HG03442 (cell line): ENCODE measurements at regions not wholly inside any gene's neighbourhood (a gene's known extent, or its start where the extent isn't known, plus 50 kb on each side); places are given as distances from the start of the nearest gene placed in this dataset.

Source experiments
- ATAC-seq: cut with Tn5 transposase; IDR thresholded peaks from one replicate; pipeline ENCODE4 v1.9.1; 2021; ENCODE audit warnings: mild to moderate bottlenecking, moderate library complexity; ENCODE audit not compliant: unreplicated experiment

DNA sequence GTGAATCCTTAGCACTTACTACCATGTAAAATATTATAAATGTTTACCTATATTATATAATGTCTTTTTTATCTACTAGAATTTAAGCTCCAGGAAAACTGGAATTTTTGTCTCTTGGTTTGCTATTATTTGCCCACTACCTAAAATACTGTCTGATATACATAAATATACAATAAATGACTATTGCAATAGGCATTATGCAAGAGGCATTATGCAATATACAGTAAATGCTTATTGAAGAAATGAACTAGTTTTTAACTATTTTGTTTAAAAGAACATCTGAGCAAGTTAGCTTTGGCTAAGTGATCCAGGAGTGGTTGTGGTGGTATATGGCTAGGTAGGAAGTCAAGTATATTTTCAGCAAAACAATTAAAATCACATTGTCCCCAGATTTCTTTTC lies 640.2 kb upstream of the PKN2 start:
- no peak for ATAC-seq

DNA sequence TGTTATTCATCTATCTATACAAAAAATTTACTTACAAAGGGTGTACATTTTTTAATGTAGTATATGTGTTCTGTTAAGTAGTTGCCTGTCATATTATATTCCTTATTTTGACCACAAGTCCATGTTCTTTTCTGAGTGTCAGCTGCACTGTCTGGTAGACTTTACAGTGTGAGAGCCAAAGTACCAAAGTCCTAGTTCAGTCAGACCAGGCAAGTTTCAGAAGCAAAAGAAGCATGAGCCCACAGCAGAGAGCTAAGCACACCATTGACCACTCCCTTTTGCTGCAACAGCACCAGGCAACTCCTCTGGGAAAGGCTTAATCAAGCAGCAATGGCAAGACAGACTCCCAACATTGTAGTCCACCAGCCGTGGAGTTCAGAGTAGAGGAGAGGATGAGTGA lies 631.9 kb upstream of the PKN2 start:
- ATAC-seq, result no peak

DNA sequence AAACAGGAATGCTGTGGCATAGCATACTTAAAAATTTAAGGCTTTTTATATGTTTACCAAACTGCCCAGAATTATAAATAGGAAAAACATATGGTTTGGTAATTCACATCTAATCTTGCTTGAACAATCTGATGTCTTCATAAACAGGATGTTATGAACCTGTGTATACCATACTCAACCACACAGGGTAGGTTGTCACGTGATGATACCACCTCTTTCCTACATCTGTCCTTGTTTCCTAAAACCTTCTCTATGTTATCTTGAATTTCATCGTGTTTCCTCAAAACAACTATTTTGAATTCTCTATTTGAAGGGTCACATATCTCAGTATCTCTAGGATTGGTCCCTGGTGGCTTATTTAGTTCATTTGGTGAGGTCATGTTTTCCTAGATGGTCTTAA lies 631.0 kb upstream of the PKN2 start:
- ATAC-seq, result no peak

DNA sequence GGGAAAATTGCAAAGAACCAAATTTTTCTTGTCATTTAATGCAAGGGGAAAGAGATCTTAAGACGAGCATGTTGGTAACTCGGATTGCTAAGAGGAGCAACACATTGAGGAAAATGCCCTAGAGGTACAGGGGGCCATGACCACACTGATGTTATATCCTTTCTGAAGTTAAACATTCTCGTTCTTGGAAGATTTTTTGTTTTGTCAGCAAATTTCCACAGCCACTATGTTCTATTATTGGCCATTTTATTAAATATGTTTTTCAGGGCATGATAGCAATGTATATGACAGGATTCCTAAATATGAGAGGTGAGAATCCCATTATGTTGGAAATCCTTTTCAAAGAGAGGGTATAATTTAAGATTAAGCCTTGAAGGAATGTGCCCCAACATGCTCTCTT lies 627.2 kb upstream of the PKN2 start:
- no peak for ATAC-seq

DNA sequence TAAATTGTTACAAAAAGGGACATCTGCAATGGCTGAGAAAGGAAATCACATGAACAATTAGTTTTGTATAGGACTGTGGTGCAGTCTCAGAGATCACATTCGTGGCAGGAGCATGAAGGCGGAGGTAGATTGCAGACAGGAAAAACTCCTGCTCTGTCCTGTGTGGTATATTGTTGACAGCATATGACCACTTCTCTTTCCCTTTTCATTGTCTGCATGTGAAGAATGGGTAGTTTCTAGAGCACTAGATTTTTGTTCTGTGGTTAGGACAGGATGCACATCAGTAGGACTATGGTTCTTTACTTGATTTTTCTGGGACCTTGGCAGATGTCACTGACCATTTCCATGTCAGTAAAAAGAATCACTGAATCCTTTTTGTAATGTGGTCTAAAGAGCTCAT lies 625.9 kb upstream of the PKN2 start:
- ATAC-seq, result no peak

DNA sequence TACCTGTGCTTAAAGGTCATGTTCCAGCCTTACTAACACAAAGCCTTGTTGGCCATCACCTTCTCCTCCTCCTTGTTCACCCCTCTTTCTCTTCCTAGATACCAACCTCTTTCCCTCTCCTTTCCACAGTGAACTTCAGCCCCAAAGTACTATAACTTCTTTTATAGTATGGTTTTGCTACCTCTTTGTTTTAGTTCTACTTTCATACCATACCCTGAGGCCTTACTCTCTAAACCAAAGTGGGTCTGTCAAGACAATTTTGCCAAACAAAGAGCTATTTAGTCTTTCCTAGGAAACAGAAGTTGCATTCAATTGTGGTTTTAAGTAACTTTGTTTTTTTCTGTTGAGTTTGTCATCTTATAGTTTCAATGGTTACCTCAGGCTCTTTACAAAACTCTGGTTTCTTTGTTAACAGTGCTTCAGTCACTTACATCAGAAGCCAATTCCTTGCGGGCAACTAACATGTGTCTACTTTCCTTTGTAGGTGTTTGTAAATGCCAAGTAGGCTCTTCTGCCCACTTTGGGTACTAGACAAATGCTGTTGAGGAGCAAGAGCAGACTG lies 623.9 kb upstream of the PKN2 start:
- ATAC-seq, result no peak

DNA sequence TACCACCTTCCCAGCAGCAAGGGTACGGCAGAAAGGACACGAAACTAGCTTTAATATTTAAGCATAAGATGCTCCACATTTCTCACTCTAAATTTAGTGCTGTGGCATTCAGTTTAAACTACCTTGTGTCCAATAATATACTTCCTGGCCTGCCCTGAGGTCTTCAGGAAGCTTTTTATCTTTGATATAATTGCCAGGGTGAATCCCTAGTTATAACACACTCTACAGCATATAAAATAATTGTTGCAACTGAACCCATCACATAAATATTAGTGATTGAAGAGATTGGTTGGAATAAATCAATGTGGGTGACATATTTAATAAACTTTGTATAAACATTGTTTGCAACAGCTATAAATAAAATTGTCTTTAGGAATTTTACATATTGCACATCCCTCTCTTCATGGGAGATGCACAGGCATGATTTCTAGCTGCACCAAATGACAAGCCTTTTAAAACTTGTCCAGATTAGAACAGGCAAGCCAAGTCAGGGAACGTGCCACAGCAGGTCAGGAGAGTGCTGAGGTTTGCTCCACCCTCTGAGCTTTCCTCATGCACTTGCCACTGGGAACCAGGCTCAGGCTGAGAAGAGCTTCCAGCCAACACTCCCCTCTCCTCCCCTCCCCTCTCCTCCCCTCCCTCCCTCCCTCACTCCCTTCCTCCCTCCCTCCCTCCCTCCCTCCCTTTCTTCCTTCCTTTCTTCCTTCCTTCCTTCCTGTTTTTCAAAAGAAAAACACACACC lies 623.2 kb upstream of the PKN2 start:
- ATAC-seq, result no peak

DNA sequence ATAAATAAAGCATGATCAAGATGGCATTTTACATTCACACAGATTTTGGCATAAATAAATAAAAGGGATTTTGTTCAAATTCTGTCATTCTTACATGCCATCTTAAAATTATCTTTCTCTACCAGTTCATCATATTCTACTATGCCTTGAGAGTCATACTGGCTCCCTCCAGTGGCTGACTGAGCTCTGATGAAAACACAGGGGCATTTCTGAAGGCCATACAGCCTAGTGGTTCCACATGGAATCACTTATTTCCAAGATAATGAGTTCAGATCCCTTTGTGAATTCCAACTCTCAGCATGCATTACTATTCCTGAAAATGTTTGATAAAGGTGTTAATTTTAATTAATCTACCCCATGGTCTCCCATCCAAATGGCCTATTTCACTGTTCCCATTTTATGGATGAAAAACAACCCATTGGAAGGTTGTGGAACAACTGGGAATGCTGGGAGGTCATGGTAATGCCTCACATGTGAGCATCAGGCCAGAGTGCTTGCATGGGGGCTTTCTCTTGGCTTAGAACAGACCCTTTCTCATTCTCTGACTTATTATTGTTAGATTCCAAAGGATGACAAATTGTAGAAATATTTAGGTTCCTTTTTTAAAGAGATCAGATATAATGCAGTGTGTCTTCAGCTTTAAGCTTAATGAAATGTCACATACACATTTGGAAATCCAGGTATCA lies 622.4 kb upstream of the PKN2 start:
- ATAC-seq, result peak; percentile 67

DNA sequence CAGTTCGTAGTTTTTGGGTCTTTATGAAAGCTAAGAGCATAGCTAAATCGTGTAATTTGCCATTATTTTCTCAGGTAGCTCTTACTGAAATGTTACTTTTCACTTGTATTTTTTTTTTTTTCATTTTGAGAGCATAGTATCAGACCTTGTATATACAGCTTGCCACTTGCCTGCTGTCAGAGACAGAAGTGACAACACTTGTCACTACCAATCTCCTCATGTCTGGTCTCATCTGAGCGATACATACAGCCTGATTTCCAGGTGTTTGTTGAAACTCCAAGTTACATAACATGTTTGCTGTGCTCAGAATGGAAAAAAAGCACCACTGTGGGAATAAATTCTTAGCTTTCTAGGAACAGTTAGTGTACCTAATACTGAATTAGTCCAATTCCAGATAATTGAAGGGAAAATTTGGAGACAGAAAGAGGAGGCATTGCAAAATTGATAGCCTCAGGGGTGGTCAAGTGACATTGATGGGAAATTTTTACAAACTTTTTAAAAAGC lies 621.4 kb upstream of the PKN2 start:
- ATAC-seq, result no peak

DNA sequence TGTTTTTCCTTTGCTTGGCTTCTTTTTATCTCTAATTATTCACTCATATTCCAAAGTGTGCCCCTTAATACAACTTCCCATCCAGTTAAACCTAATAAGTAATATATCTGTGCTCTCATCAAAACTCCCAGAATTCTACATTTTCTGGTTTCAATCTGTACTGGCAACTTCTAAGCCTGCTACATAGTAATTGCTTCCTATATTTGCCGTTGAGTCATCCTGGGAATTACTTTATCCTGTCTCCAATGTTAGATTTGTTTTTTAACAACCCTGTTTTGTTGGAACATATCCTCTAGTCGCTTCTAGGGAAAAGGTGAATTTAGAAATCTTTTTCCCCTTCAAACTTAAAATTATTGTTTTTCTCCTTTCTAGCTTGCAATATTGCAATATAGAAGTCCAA lies 620.5 kb upstream of the PKN2 start:
- no peak for ATAC-seq

DNA sequence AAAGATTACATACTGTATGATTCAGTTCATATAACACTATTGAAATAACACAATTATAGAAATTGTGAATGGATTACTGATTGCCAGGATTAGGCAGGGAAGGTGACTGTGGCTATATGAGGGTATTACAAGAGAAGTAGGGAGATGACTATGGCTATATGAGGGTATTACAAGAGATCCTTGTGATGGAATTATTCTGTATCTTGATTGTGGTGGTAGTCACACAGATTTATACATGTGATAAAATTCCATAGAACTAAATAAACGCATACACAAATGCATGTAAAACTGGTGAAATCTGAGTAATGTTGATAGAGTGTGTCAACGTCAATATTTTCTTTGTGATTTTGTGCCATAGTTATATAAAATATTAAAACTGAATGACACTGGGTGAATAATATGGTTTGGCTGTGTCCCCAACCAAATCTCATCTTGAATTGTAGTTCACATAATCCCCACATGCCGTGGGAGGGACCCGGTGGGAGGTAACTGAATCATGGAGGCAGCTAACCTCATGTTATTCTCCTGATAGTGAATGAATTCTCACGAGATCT lies 615.6 kb upstream of the PKN2 start:
- ATAC-seq, result no peak

DNA sequence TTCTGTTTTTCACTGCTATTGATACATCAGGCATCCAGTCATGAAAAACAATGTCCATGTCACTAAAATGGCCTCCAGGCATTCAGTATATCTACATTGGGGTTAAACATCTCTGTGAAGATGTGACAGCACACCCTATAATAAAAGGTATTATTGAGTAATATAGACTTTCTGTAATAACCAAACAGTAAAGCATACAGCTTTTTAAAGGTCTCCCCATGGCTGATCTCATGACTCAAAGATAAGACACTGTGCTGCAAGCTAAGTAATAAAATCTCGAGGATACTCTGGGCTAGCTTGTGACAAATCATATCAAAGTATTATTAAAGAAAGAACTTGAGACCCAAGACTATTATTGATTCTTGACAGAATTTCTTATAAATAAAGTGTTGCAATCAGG lies 613.1 kb upstream of the PKN2 start:
- ATAC-seq, result no peak

DNA sequence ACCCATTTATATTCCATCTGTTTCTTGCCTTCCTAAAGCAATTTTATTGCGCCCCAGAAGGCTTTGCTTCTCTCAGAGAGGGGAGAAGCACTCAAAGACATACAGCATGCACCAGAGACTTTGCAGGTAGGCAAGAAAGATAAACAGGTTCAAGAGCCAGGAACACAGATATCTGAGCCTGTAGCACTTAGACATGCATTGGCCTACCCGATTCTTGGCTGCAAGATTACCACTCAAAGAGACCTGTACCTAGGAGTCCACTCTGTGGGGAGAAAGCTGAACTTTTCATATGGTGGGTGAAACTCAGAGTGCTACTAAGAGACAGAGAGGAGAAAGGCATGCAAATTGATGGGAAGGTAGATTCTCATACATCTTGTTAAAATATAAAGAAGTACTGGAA lies 609.4 kb upstream of the PKN2 start:
- no peak for ATAC-seq

DNA sequence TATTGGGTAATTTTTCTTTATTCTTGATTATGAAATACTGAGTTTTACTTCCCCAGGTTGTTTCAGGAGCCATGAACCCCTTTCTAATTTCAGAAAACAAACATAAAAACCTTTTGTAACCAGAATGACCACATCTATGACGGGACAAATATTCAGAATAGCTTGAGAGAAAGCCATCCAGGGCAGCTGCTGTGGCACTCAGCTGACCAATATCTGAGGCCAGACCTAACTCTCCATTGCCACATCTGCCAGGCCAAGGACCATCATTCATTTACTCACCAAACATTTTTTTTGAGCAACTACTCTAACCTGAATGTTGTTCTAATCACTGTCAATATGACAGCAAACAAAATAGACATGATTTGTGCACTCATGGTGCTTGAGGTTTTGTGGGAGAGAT lies 608.3 kb upstream of the PKN2 start:
- no peak for ATAC-seq

DNA sequence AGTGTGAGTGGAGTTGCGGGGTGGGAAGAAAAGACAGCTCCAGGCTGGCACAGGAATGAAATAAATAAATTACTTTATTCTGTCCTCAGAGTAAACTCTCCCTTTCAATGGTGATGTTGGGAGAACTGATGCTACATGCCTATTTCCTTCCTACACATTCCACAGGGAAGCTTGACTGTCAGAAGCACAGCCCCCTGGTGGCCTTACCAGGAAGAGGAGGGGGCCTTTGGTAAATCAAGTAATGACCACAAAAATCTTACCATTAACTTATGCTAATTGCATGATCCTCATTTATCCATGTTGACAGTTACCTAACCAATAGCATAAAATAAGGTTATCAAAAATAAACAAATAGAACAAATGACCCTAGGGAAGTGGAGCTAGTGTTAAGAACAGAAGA lies 605.0 kb upstream of the PKN2 start:
- ATAC-seq, result no peak

DNA sequence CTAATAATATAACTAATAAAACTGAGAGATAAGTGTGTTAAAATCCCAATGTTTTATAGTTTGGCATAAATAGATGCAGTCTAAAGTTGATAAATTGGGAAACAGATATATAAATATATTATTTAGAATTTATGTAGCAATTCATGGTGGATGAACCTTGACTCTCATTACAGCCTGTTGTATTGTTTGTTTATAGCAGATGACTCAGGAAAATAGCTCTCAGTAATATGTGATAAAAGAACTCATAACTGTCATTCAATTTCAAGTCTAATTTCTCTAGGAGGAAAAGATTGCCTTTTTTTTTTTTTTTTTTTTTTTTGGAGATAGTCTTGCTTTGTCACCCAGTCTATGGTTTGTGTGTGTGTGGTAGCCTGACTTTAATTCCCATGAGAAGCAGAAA lies 603.2 kb upstream of the PKN2 start:
- no peak for ATAC-seq

DNA sequence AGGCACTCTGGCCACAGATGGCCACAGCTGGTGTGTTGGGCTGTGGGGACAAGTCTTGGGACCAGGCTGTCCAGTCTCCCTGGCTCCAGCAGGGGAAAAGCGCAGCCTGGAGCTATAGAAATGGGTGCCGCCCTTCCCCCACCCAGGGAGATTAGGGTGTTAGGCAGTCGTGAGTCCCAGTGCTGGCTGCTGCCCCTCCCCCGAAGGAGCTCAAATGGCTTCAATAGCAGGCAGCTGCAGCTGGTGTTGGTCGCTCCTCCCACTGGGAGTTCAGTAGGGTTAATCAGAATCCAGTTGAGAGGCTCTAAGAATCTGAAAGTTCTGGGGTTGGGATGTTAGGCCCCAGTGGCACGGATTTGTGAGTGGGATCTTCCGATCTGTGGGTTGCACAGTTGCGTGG lies 595.6 kb upstream of the PKN2 start:
- no peak for ATAC-seq

DNA sequence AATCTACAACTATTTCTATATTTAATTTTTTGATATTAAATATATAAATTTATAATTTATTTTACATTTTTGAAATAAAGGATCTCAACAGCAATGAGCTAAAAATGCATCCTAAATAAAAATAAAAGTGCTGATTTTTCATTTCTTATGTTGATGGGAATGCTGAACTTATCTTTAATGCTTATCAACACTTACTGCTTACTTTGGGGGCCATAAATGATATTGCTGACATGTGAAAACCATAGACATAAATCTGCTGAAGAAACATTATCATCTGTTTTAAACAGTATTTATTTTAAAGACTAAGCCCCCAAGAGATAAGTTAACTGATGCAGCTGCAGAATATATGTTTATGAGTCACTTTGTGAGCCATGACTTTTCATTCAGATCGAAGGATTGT lies 594.1 kb upstream of the PKN2 start:
- no peak for ATAC-seq

DNA sequence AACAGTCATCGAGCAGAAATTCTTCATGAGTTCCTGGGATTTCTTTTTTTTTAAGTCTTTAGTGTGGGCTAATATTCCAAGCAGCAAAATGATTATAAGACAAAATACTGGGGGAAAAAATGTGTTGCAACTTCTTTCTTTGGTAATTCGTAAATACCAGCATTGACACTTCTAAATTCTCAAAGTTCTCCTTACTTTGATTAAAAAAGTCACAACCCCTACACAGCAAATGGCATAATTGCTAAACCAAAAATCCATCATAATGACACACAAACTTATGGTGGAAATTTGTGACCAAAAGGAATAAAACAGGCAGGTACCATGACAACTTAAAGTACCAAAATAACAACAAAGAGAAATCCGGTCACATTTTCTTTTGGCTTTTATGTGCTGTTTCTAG lies 585.2 kb upstream of the PKN2 start:
- ATAC-seq, result no peak

DNA sequence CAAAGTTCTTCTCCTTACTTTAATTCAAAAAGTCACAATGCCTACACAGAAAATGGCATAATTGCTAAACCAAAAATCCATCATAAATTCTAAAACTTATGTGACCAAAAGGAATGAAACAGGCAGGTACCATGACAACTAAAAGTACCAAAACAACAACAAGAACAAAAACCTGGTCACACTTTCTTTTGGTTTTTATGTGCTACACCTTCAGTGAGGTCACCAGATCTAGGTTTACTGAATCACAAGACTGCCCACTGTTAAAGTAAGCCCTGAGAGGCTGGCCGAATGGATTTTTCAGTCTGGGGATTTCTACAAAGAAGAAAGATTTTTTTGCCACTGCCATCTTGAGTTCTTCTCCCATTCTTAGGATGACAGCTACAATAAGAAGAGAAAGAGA lies 583.0 kb upstream of the PKN2 start:
- ATAC-seq, result no peak

DNA sequence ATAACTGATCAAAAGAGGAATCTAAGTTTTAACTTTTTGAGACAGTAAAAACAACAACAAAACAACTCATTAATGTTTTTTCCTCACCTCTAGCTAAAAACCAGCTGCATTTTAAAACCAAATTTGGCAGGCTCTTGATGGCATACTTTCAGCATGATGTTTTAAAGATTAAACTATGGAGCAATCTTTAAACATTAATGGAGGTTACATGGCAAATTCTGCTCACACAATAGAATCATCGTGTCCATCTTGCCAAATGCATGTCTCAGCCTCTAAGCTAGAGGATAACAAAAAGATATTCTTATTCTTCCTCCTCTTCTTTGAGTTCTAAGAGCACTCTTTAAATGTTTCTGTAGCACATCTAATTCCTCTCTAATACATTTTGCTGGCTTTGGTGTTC lies 579.8 kb upstream of the PKN2 start:
- ATAC-seq, result no peak

DNA sequence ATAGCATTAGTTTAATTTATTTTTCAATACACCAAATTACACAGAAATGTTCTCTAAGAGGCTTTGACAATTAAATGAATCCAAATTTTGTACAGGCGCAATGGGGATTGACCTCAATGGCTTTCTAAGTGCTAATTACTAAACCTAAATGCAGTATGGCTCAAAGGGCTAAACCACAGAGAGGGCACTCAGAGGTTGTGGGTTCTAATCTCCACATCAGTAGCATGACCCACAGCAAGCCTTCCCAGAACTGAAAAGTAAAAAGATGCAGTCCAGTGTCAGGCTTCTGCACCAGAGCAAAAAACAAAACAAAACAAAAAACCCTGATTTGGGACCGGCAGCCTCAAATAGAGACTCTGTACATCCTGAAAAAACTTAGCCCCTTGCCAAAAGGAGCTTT lies 579.2 kb upstream of the PKN2 start:
- no peak for ATAC-seq
